B cell (primary cell): ENCODE measurements at regions not wholly inside any gene's neighbourhood (a gene's known extent, or its start where the extent isn't known, plus 50 kb on each side); places are given as distances from the start of the nearest gene placed in this dataset.

Source experiments
- ATAC-seq: fragments of 200-7000 bp; cut with Tn5 transposase; one replicate; pipeline ENCODE4 v1.10.0; 2021; ENCODE audit warnings: low read depth, mild to moderate bottlenecking, moderate number of reproducible peaks, moderate library complexity
- CTCF ChIA-PET: fragments of 350-600 bp; sonication (Branson Sonifier 250); formaldehyde crosslinking; loops from one replicate; lab custom pipeline; 2021; ENCODE audit warnings: antibody characterized with exemption, inconsistent platforms; lab: Charles Lee
- POLR2A ChIA-PET: fragments of 350-600 bp; sonication (Branson Sonifier 250); formaldehyde crosslinking; loops from one replicate; lab custom pipeline; 2021; ENCODE audit warnings: antibody characterized with exemption; lab: Charles Lee
- DNase-seq: peaks from one replicate; pipeline ENCODE4 v3.0.0; 2013
- H2AFZ ChIP-seq: 2 replicates; pipeline ENCODE4 v1.6.1; 2012; ENCODE audit warnings: mild to moderate bottlenecking, low read depth, low read length; ENCODE audit not compliant: insufficient read depth, poor library complexity, severe bottlenecking
- H3K27ac ChIP-seq, 2 donors: 1 replicate in 1 of 2; 2 replicates in 1 of 2; pipeline ENCODE4 v1.5.1; 2012 to 2013; ENCODE audit warnings: low read length in 2 of 2, mild to moderate bottlenecking in 2 of 2, moderate library complexity in 1 of 2
- H3K27me3 ChIP-seq, 4 experiments: fragments of 200-600 bp in 1 of 4; sonication (generic) in 1 of 4; replicated peaks in 1 of 4; 1 replicate in 2 of 4; 2 replicates in 2 of 4; pipeline versions ENCODE4 v1.6.1 to v1.7.0; 2013 to 2016; ENCODE audit warnings: low read length in 3 of 4, mild to moderate bottlenecking in 2 of 4, mixed read lengths in 1 of 4, moderate library complexity in 1 of 4; ENCODE audit not compliant: insufficient read depth in 4 of 4, control insufficient read depth in 3 of 4; ENCODE audit errors: control extremely low read depth in 1 of 4
- H3K36me3 ChIP-seq, 2 experiments: replicated peaks in 1 of 2; 1 replicate in 1 of 2; 2 replicates in 1 of 2; pipeline versions ENCODE4 v1.6.1 to v1.7.1; 2013; ENCODE audit warnings: low read length in 1 of 2; ENCODE audit not compliant: insufficient read depth in 2 of 2, control insufficient read depth in 1 of 2; ENCODE audit errors: control extremely low read depth in 1 of 2, extremely low read depth in 1 of 2
- H3K4me1 ChIP-seq, 2 donors: fragments of 200-600 bp in 1 of 2; sonication (generic) in 1 of 2; 1 replicate in 1 of 2; 2 replicates in 1 of 2; pipeline versions ENCODE4 v1.5.1 to v1.6.1; 2013 to 2017; ENCODE audit warnings: low read length in 2 of 2; ENCODE audit not compliant: control insufficient read depth in 2 of 2, insufficient read depth in 2 of 2
- H3K4me2 ChIP-seq: replicated peaks from 2 replicates; pipeline ENCODE3; 2012; ENCODE audit warnings: mild to moderate bottlenecking, low read depth, low read length; ENCODE audit not compliant: poor library complexity, severe bottlenecking
- H3K4me3 ChIP-seq, 5 experiments: fragments of 200-600 bp in 1 of 5; sonication (generic) in 1 of 5; 1 replicate in 3 of 5; 2 replicates in 2 of 5; pipeline versions ENCODE4 v1.5.1 to v1.7.0; 2011 to 2016; ENCODE audit warnings: low read length in 4 of 5, mild to moderate bottlenecking in 4 of 5, low read depth in 2 of 5, control low read depth in 1 of 5, moderate library complexity in 1 of 5; ENCODE audit not compliant: insufficient read depth in 1 of 5; ENCODE audit errors: control extremely low read depth in 1 of 5, extremely low read depth in 1 of 5
- H3K79me2 ChIP-seq: fragments of 200-600 bp; sonication (generic); one replicate; pipeline ENCODE4 v1.6.0; 2016; ENCODE audit warnings: low read length; ENCODE audit not compliant: control insufficient read depth, insufficient read depth
- H3K9ac ChIP-seq: fragments of 200-600 bp; sonication (generic); 2 replicates; pipeline ENCODE4 v1.6.1; 2017; ENCODE audit warnings: mild to moderate bottlenecking, low read length, moderate library complexity
- H3K9me3 ChIP-seq, 3 donors: one replicate each; pipeline versions ENCODE4 v1.6.1 to v1.7.1; 2013; ENCODE audit warnings: low read length in 2 of 3; ENCODE audit not compliant: control insufficient read depth in 2 of 3, insufficient read depth in 1 of 3; ENCODE audit errors: control extremely low read depth in 1 of 3
- H4K20me1 ChIP-seq: 2 replicates; pipeline ENCODE4 v1.6.0; 2012; ENCODE audit warnings: mild to moderate bottlenecking, low read length; ENCODE audit not compliant: insufficient read depth, control insufficient read depth, poor library complexity, severe bottlenecking
- H3K27ac Mint-ChIP-seq: one replicate; pipeline ENCODE4 v1.8.0; 2021; ENCODE audit warnings: mixed read lengths
- H3K27me3 Mint-ChIP-seq: one replicate; pipeline ENCODE4 v1.8.0; 2021; ENCODE audit warnings: mixed read lengths
- H3K4me1 Mint-ChIP-seq: one replicate; pipeline ENCODE4 v1.8.0; 2021; ENCODE audit warnings: mixed read lengths
- H3K4me3 Mint-ChIP-seq: one replicate; pipeline ENCODE4 v1.8.0; 2021; ENCODE audit warnings: mixed read lengths
- H3K9me3 Mint-ChIP-seq: one replicate; pipeline ENCODE4 v1.8.0; 2022; ENCODE audit warnings: mixed read lengths; ENCODE audit not compliant: insufficient read depth
- CTCF ChIP-seq: fragments of 200-600 bp; IDR thresholded peaks from one replicate; pipeline ENCODE4 v1.8.0; 2022; ENCODE audit warnings: antibody characterized with exemption, mild to moderate bottlenecking
- EZH2 ChIP-seq: IDR thresholded peaks from 2 replicates; pipeline ENCODE4 v1.6.1; 2012; ENCODE audit warnings: borderline replicate concordance, low read depth, mild to moderate bottlenecking, moderate library complexity, low read length; ENCODE audit not compliant: insufficient read depth, poor library complexity, severe bottlenecking
- WGBS: methylation state at CpG from one replicate; pipeline ENCODE4 v1.1.5; 2013; ENCODE audit warnings: missing lambda C conversion rate; ENCODE audit not compliant: insufficient coverage; 5-methylcytosine and 5-hydroxymethylcytosine counted together
- intact Hi-C: fragments of 100-400 bp; cut with micrococcal nuclease; formaldehyde crosslinking; loops from one replicate; pipeline ENCODE4 v1.10.0; 2022

DNA sequence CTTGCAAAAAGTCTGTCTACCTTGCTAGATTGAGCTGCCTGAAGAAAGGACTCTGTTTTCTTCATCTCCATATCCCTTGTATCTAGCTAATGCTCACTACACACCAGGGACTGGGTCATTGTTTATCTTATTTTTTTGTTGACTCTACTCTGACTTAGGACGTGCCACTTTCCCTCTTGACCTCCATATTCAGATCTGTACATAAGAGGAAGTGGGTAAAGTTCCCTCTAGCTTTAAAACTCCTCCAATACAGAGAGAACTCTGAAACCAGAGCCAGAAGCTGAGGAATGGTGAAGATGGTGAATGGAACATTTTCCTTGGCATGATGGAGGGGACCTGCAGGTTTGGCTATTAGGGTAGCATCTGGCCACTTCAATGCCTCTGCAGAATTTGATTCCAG, 2026.1 kb upstream of the TENM3 start:
- Mint-ChIP-seq H3K4me1 (no peaks in the 10 kb centered on the region), H3K27ac (no peak overlapping the region), H3K27me3 (no peaks in the 10 kb centered on the region), H3K4me3 (no peak overlapping the region), H3K9me3 (no peaks in the 10 kb centered on the region)
- no peak for ATAC-seq
- no peak for DNase-seq
- Histone ChIP-seq H3K4me1 (no peaks in the 10 kb centered on the region), H4K20me1 (no peaks in the 10 kb centered on the region), H3K9ac (no peak overlapping the region), H3K36me3 (no peaks in the 10 kb centered on the region), H3K4me2 (no peak overlapping the region), H3K9me3 (peaks cover 0 to 14% (median 0%) of the 10 kb centered on the region in 3 donors), H3K27me3 (no peaks in the 10 kb centered on the region), H3K79me2 (no peaks in the 10 kb centered on the region), H3K4me3 (no peak overlapping the region), H2AFZ (no peak overlapping the region), H3K27ac (no peak overlapping the region)
- WGBS, result no CpG with 5 or more reads among the region's 1 CpG
- CTCF ChIA-PET, result no interaction called here
- POLR2A ChIA-PET, result no interaction called here
- intact Hi-C loops, result no loop called here
- TF ChIP-seq EZH2 (no peak), CTCF (no peak)

GRCh38 chr4:180219080-180219479, 2024.1 kb upstream of the TENM3 start:
- H3K9me3 ChIP-seq, result peaks cover 0 to 14% (median 0%) of the 10 kb centered on the region in 3 donors
- no CpG with 5 or more reads among the region's 3 CpGs for WGBS
- no peaks in the 10 kb centered on the region for H3K9me3 Mint-ChIP-seq
- CTCF ChIA-PET, result no interaction called here
- H3K79me2 ChIP-seq, result no peaks in the 10 kb centered on the region
- no peaks in the 10 kb centered on the region for H4K20me1 ChIP-seq
- no peak overlapping the region for H3K9ac ChIP-seq
- no peak overlapping the region for H3K4me3 ChIP-seq
- H2AFZ ChIP-seq, result no peak overlapping the region
- no peak overlapping the region for H3K27ac ChIP-seq
- H3K4me1 Mint-ChIP-seq, result no peaks in the 10 kb centered on the region
- no peak overlapping the region for H3K4me3 Mint-ChIP-seq
- H3K27me3 Mint-ChIP-seq, result no peaks in the 10 kb centered on the region
- intact Hi-C loops, result no loop called here
- DNase-seq, result no peak
- H3K27me3 ChIP-seq, result no peaks in the 10 kb centered on the region
- no peak for ATAC-seq
- H3K27ac Mint-ChIP-seq, result no peak overlapping the region
- H3K36me3 ChIP-seq, result no peaks in the 10 kb centered on the region
- TF ChIP-seq CTCF (no peak), EZH2 (no peak)
- POLR2A ChIA-PET, result no interaction called here
- H3K4me2 ChIP-seq, result no peak overlapping the region
- no peaks in the 10 kb centered on the region for H3K4me1 ChIP-seq
